ENCODE measurements at regions not wholly inside any gene's neighbourhood (a gene's known extent, or its start where the extent isn't known, plus 50 kb on each side); places are given as distances from the start of the nearest gene placed in this dataset.

GRCh38 chr3:74314696-74315095 lies 299.8 kb downstream of the CNTN3 start:
- TF ChIP-seq CTCF (IDR thresholded peaks at IDR 0.05; ENCODE audit: low read depth, low read length, poor library complexity, severe bottlenecking) (no peak), EZH2phosphoT487 (IDR thresholded peaks at IDR 0.05; ENCODE audit: borderline replicate concordance, low read length) (no peak)
